Tibial nerve (tissue), 4 donors: ENCODE measurements at regions not wholly inside any gene's neighbourhood (a gene's known extent, or its start where the extent isn't known, plus 50 kb on each side); places are given as distances from the start of the nearest gene placed in this dataset.

Experiments used
- DNase-seq, 2 donors: peaks; one replicate each; pipeline ENCODE4 v3.0.0-alpha.2; 2019; ENCODE audit warnings: low spot score in 2 of 2
- H3K27ac ChIP-seq, 4 donors: fragments of 200-600 bp; sonication (generic) in 3 of 4; one replicate each; pipeline ENCODE4 v1.5.1; 2017 to 2019; ENCODE audit warnings: mild to moderate bottlenecking in 1 of 4
- H3K27me3 ChIP-seq, 2 donors: fragments of 200-600 bp; sonication (generic) in 1 of 2; one replicate each; pipeline versions ENCODE4 v1.5.1 to v1.6.0; 2017 to 2019
- H3K36me3 ChIP-seq, 3 donors: fragments of 200-600 bp; sonication (generic); one replicate each; pipeline ENCODE4 v1.5.1; 2018 to 2019
- H3K4me1 ChIP-seq, 4 donors: fragments of 200-600 bp; sonication (generic) in 3 of 4; one replicate each; pipeline ENCODE4 v1.5.1; 2017 to 2019
- H3K4me3 ChIP-seq, 4 donors: fragments of 200-600 bp; sonication (generic) in 3 of 4; one replicate each; pipeline ENCODE4 v1.5.1; 2017 to 2019; ENCODE audit warnings: mild to moderate bottlenecking in 1 of 4, moderate library complexity in 1 of 4
- H3K9me3 ChIP-seq, 4 donors: fragments of 200-600 bp; sonication (generic) in 3 of 4; one replicate each; pipeline ENCODE4 v1.5.1; 2017 to 2019
- EP300 ChIP-seq, 2 donors: sonication (generic); formaldehyde crosslinking; IDR thresholded peaks; one replicate each; pipeline ENCODE4 v1.6.1; 2017; ENCODE audit warnings: antibody characterized with exemption in 2 of 2, mild to moderate bottlenecking in 1 of 2
- POLR2A ChIP-seq, 2 donors: fragments of 450-650 bp; IDR thresholded peaks; one replicate each; pipeline ENCODE4 v1.6.1; 2017; ENCODE audit warnings: antibody characterized with exemption in 2 of 2, mild to moderate bottlenecking in 2 of 2, moderate library complexity in 2 of 2
- WGBS, 2 donors: methylation state at CpG; one replicate each; pipeline ENCODE4 v1.1.5; 2018; 5-methylcytosine and 5-hydroxymethylcytosine counted together
- TF ChIP-seq, protein P1 (sequence below), 5 experiments: fragments of 200-600 bp in 3 of 5; fragments of 450-650 bp in 2 of 5; sonication (generic) in 3 of 5; IDR thresholded peaks; one replicate each; pipeline ENCODE4 v1.5.1; 2016 to 2019; ENCODE audit warnings: antibody characterized with exemption in 5 of 5, mild to moderate bottlenecking in 3 of 5, moderate library complexity in 2 of 5

DNA sequence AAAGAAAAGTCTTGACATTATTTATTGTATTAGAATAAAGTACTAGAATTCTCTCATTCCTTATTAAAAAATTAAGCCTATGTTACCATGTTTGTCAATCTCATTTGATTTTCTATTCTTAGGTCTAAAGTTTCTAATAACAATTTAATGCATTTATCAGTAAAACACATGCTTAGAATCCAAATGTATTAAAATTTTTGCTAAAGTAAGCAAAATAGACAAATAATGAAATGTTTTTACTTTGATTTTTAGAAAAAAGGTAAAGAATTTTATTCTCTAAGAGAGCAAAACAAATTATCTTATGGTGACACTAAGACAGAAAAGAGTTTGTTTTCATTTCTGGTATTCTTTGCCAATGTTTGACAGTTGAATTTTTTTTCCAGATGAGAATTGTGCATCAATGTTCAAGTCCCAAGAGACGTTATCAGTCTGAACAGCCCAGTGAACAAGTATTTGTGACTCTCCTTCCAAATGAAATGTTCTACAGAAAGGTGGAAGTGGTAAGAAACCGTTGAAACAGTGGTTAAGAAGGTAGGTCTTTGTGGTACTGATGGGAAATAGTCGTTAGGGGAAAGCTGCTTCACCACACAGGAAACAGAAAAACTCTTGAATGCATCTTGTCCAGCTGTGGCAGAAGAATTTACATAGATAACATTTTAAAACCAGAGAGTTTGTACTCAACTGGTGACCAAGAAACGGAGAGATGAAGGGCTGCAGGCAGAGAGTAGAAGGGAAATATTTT lies 402.5 kb downstream of the PTPRC start:
- Histone ChIP-seq H3K36me3 (no peaks in the 10 kb centered on the region), H3K9me3 (no peaks in the 10 kb centered on the region)
- WGBS, 2 donors: 30 to 44% methylated on average over 4 of the region's 4 CpGs

DNA sequence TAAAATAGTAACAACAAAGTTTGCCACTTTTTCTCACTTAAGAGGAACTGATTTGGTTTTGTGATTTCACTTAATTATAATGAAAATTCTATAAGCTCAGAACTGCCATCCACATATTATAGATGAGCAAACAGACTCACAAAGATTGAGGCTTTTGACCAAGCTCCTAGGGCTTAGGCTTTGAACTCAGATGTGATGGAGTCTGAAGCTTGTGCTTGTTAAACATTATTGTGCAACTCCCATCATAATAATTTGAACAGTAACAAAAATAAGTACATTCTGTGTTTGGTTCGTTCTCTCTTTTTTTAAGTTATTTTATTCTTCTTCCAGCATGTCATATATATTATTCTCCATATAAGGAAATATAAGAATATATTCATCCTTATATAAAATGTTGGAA lies 403.4 kb downstream of the PTPRC start:
- TF ChIP-seq POLR2A (IDR thresholded peaks at IDR 0.05): no peak
- no peak for TF ChIP-seq EP300 (IDR thresholded peaks at IDR 0.05)
- TF ChIP-seq, protein P1, sequence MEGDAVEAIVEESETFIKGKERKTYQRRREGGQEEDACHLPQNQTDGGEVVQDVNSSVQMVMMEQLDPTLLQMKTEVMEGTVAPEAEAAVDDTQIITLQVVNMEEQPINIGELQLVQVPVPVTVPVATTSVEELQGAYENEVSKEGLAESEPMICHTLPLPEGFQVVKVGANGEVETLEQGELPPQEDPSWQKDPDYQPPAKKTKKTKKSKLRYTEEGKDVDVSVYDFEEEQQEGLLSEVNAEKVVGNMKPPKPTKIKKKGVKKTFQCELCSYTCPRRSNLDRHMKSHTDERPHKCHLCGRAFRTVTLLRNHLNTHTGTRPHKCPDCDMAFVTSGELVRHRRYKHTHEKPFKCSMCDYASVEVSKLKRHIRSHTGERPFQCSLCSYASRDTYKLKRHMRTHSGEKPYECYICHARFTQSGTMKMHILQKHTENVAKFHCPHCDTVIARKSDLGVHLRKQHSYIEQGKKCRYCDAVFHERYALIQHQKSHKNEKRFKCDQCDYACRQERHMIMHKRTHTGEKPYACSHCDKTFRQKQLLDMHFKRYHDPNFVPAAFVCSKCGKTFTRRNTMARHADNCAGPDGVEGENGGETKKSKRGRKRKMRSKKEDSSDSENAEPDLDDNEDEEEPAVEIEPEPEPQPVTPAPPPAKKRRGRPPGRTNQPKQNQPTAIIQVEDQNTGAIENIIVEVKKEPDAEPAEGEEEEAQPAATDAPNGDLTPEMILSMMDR (IDR thresholded peaks at IDR 0.05): no peak
- Histone ChIP-seq H3K9me3 (no peaks in the 10 kb centered on the region), H3K36me3 (no peaks in the 10 kb centered on the region), H3K27ac (no peak overlapping the region), H3K4me3 (no peak overlapping the region), H3K27me3 (no peaks in the 10 kb centered on the region), H3K4me1 (no peaks in the 10 kb centered on the region)
- no peak for DNase-seq
- WGBS, 2 donors: 75 to 84% methylated on average over 1 of the region's 1 CpG

More for the DNA sequence above, 402.5 kb downstream of the PTPRC start:
- TF ChIP-seq EP300 (IDR thresholded peaks at IDR 0.05) (no peak), POLR2A (IDR thresholded peaks at IDR 0.05) (no peak)
- TF ChIP-seq, protein P1 (IDR thresholded peaks at IDR 0.05): no peak
- no peak overlapping the region for H3K4me3 ChIP-seq
- DNase-seq: no peak
- no peaks in the 10 kb centered on the region for H3K4me1 ChIP-seq
- no peak overlapping the region for H3K27ac ChIP-seq
- H3K27me3 ChIP-seq: no peaks in the 10 kb centered on the region

DNA sequence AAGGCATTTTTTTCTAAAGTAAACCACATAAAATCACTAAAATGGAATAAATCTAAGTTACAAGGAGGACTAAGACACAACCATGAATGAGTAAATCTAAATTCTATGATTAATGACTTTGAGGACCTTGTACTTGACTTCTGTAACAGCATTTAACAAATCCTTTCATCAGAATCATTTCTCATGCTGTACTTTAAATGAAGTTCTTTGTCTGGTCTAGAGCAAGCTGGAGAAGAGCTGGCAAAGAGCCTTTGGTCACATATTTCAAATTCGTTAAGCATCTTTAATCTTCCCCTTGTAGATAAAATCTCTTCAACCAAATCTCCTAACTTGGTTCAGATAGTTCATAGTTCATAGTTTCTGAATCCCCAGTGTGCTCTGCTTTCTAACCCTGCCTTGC lies 405.4 kb downstream of the PTPRC start:
- no peaks in the 10 kb centered on the region for H3K36me3 ChIP-seq
- no peak for TF ChIP-seq EP300 (IDR thresholded peaks at IDR 0.05)
- TF ChIP-seq, protein P1 (IDR thresholded peaks at IDR 0.05): no peak
- TF ChIP-seq POLR2A (IDR thresholded peaks at IDR 0.05): no peak
- peaks cover 0 to 8% (median 0%) of the 10 kb centered on the region in 4 donors for H3K9me3 ChIP-seq
- WGBS, 2 donors: 31 to 48% methylated on average over 1 of the region's 1 CpG
- H3K4me3 ChIP-seq: no peak overlapping the region
- H3K4me1 ChIP-seq: no peaks in the 10 kb centered on the region
- no peak for DNase-seq
- H3K27ac ChIP-seq: no peak overlapping the region
- H3K27me3 ChIP-seq: no peaks in the 10 kb centered on the region

DNA sequence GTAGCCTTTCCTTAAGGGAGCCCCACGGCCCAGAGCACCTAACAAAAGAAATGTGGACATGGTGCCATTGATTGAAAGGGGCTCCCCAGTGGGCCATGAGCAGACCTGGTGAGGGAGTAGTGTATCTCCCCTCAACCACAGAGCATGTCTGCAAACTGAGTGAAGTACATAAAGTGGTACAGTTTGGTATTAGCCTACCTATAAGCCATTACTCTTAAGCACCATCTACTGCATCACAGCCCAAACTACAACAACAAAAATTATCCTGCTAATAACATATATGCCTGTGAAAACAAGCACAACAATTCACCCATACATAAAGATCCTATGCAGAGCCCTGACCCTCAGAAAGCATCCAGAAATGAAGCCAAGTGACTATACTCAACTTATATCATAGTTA lies 407.8 kb downstream of the PTPRC start:
- H3K9me3 ChIP-seq: peaks cover 0 to 18% (median 0%) of the 10 kb centered on the region in 4 donors
- TF ChIP-seq, protein P1 (IDR thresholded peaks at IDR 0.05): no peak
- no peak for TF ChIP-seq POLR2A (IDR thresholded peaks at IDR 0.05)
- no peak for TF ChIP-seq EP300 (IDR thresholded peaks at IDR 0.05)

DNA sequence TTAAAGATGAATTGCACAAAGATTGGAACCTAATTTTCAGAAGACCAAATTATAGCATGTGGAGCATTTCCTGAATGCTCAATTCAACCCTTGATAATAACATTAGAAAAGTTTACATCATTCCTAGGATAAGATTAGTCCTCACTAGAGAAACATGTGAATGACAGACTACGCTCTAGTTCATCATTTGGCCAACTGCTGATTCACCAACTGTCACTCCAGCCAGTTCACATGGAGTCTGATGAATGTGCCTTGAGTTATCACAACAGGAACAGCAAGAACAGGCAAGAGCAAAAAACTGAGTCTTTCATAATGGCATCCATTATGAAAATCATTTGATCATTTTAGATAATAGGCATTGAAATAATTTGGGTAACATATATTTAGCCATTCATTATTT lies 415.9 kb downstream of the PTPRC start:
- H3K4me1 ChIP-seq: no peaks in the 10 kb centered on the region
- no peak overlapping the region for H3K27ac ChIP-seq
- TF ChIP-seq, protein P1 (IDR thresholded peaks at IDR 0.05): no peak
- TF ChIP-seq POLR2A (IDR thresholded peaks at IDR 0.05) (no peak), EP300 (IDR thresholded peaks at IDR 0.05) (no peak)
- peaks cover 0 to 10% (median 0%) of the 10 kb centered on the region in 4 donors for H3K9me3 ChIP-seq
- DNase-seq: no peak
- no peak overlapping the region for H3K4me3 ChIP-seq
- no peaks in the 10 kb centered on the region for H3K36me3 ChIP-seq
- no peaks in the 10 kb centered on the region for H3K27me3 ChIP-seq
- 71 to 92% methylated on average over 1 of the region's 1 CpG for WGBS, 2 donors

More for the DNA sequence above, 407.8 kb downstream of the PTPRC start:
- Histone ChIP-seq H3K4me3 (no peak overlapping the region), H3K36me3 (no peaks in the 10 kb centered on the region), H3K4me1 (no peaks in the 10 kb centered on the region), H3K27ac (no peak overlapping the region), H3K27me3 (no peaks in the 10 kb centered on the region)
- no peak for DNase-seq
- WGBS, 2 donors: 90 to 92% methylated on average over 1 of the region's 1 CpG
